GM12875 (cell line): ENCODE measurements at regions not wholly inside any gene's neighbourhood (a gene's known extent, or its start where the extent isn't known, plus 50 kb on each side); places are given as distances from the start of the nearest gene placed in this dataset.

Experiments
- H3K4me3 ChIP-seq: one replicate; pipeline ENCODE4 v1.5.1; 2011; ENCODE audit warnings: low read depth, low read length, control low read depth
- TF ChIP-seq, protein P1 (sequence below): IDR thresholded peaks from 2 replicates; pipeline ENCODE4 v1.5.1; 2011; ENCODE audit warnings: low read depth, mild to moderate bottlenecking, control low read depth, inconsistent platforms, low read length, moderate library complexity, borderline replicate concordance; ENCODE audit not compliant: insufficient read depth

GRCh38 chr5:153151558-153151957 is 338.9 kb upstream of the GRIA1 start:
- no peak overlapping the region for H3K4me3 ChIP-seq
- TF ChIP-seq, protein P1, sequence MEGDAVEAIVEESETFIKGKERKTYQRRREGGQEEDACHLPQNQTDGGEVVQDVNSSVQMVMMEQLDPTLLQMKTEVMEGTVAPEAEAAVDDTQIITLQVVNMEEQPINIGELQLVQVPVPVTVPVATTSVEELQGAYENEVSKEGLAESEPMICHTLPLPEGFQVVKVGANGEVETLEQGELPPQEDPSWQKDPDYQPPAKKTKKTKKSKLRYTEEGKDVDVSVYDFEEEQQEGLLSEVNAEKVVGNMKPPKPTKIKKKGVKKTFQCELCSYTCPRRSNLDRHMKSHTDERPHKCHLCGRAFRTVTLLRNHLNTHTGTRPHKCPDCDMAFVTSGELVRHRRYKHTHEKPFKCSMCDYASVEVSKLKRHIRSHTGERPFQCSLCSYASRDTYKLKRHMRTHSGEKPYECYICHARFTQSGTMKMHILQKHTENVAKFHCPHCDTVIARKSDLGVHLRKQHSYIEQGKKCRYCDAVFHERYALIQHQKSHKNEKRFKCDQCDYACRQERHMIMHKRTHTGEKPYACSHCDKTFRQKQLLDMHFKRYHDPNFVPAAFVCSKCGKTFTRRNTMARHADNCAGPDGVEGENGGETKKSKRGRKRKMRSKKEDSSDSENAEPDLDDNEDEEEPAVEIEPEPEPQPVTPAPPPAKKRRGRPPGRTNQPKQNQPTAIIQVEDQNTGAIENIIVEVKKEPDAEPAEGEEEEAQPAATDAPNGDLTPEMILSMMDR, result no peak

GRCh38 chr5:153153086-153153485 is 337.4 kb upstream of the GRIA1 start:
- TF ChIP-seq, protein P1, result no peak
- H3K4me3 ChIP-seq, result no peak overlapping the region

- no peak overlapping the region for H3K4me3 ChIP-seq
- TF ChIP-seq, protein P1, result no peak
Observed at GRCh38 chr5:153157156-153157555, 333.3 kb upstream of the GRIA1 start.

GRCh38 chr5:153158608-153159007 is 331.9 kb upstream of the GRIA1 start:
- TF ChIP-seq, protein P1, result no peak
- no peak overlapping the region for H3K4me3 ChIP-seq

DNA sequence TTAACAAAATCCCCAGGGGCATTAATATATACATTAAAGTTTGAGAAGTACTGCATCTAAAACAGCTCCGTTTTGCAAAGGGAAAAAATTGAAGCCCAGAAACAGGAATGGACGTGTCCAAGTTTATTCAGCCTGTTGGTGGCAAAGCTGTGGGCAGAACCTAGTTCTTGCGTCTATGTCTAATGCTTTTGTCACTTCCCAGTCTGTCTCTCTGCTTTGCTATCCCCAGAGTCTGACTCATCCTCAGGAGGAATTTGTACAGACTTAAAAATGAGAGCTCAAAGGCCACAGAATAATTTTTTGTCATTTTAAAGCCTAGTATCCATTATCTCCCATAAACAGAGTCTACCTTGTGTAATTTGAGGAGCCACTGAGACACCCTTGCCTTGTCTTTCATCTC is 330.9 kb upstream of the GRIA1 start:
- TF ChIP-seq, protein P1, result no peak
- no peak overlapping the region for H3K4me3 ChIP-seq

DNA sequence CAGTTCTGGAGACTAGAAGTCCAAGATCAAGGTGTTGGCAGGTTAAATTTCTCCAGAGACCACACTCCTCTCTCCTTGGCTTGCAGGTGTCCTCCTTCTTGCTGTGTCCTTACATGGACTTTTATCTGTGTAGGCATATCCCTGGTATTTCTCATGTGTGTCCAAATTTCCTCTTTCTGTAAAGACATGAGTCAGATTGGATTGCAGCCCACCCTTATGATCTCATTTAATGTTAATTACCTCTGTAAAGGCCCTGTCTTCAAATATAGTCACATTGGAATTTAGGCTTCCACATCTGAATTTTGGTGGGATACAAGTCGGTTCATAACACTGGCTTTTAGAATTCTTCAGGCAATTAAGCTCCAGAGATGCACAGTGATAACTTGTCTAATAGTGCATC is 322.2 kb upstream of the GRIA1 start:
- H3K4me3 ChIP-seq, result no peak overlapping the region
- TF ChIP-seq, protein P1, result no peak

DNA sequence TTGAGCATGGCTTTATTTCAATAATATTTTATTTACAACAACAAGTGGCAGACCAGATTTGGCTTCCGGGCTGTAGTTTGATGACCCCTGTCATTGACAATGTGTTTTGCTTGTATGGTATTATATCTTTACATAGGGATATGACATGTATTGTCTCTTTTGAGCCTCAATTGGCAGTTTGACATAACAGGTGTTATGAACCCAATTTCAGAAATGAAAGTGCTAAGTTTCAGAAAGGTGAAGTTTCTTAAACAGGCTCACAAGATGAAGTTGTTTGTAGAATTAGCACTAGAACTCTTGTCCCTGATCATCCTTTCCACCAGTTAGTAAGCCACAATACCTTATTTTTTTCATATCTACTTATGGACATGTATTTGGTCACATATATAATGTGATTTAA is 303.0 kb upstream of the GRIA1 start:
- H3K4me3 ChIP-seq, result no peak overlapping the region
- TF ChIP-seq, protein P1, result no peak
